OCI-LY7 (cell line): ENCODE measurements at regions not wholly inside any gene's neighbourhood (a gene's known extent, or its start where the extent isn't known, plus 50 kb on each side); places are given as distances from the start of the nearest gene placed in this dataset.

Experiments
- BruUV-seq: library from RNA; stranded (reverse); fragments of 400-500 nt; replicated peaks from 2 replicates; lab custom pipeline; 2021; lab: Mats Ljungman, UMichigan
- CTCF ChIA-PET: fragments of 300-600 bp; sonication (Branson Sonifier 250); formaldehyde crosslinking; loops from one replicate; lab custom pipeline; 2022; ENCODE audit warnings: antibody characterized with exemption; ENCODE audit not compliant: unreplicated experiment; lab: Charles Lee
- POLR2A ChIA-PET: fragments of 300-600 bp; sonication (Branson Sonifier 250); formaldehyde crosslinking; loops from one replicate; lab custom pipeline; 2022; ENCODE audit warnings: antibody characterized with exemption; lab: Charles Lee
- DNase-seq: peaks from one replicate; pipeline ENCODE4 v3.0.0-alpha.2; 2015; ENCODE audit warnings: low spot score
- H2AFZ ChIP-seq: fragments of 200-600 bp; sonication (generic), shearing (Covaris generic); 2 replicates; pipeline ENCODE4 v1.6.1; 2014; ENCODE audit warnings: mild to moderate bottlenecking, antibody characterized with exemption, low read length, moderate library complexity
- H3K27ac ChIP-seq: fragments of 200-600 bp; sonication (generic); 2 replicates; pipeline ENCODE4 v1.5.1; 2014; ENCODE audit warnings: mixed run types, low read depth, mild to moderate bottlenecking, moderate library complexity, low read length, inconsistent platforms; ENCODE audit not compliant: poor library complexity, severe bottlenecking
- H3K36me3 ChIP-seq: fragments of 200-600 bp; sonication (generic); 2 replicates; pipeline ENCODE4 v1.6.1; 2014; ENCODE audit warnings: mild to moderate bottlenecking, antibody characterized with exemption, low read length, moderate library complexity, mixed read lengths; ENCODE audit not compliant: insufficient read depth
- H3K4me1 ChIP-seq: fragments of 200-600 bp; sonication (generic); 2 replicates; pipeline ENCODE4 v1.5.1; 2014; ENCODE audit warnings: mild to moderate bottlenecking, low read length; ENCODE audit not compliant: insufficient read depth, poor library complexity, severe bottlenecking
- H3K4me2 ChIP-seq: fragments of 200-600 bp; sonication (generic); 2 replicates; pipeline ENCODE4 v1.6.1; 2014; ENCODE audit warnings: mild to moderate bottlenecking, low read length
- H3K4me3 ChIP-seq: fragments of 200-600 bp; sonication (generic); 2 replicates; pipeline ENCODE4 v1.5.1; 2014; ENCODE audit warnings: mild to moderate bottlenecking, low read depth, low read length; ENCODE audit not compliant: poor library complexity, severe bottlenecking
- H3K79me2 ChIP-seq: fragments of 200-600 bp; sonication (generic); 2 replicates; pipeline ENCODE4 v1.6.1; 2016; ENCODE audit warnings: low read depth, mild to moderate bottlenecking, low read length, moderate library complexity, mixed read lengths; ENCODE audit not compliant: insufficient read depth
- H3K9me2 ChIP-seq: fragments of 200-600 bp; sonication (generic); 2 replicates; pipeline ENCODE4 v1.6.1; 2016; ENCODE audit warnings: mild to moderate bottlenecking, low read length, mixed read lengths; ENCODE audit not compliant: insufficient read depth
- H3K9me3 ChIP-seq: fragments of 200-600 bp; sonication (generic); 2 replicates; pipeline ENCODE4 v1.6.1; 2014; ENCODE audit warnings: mild to moderate bottlenecking, mixed run types, low read length, mixed read lengths
- H4K20me1 ChIP-seq: fragments of 200-600 bp; sonication (generic); 2 replicates; pipeline ENCODE4 v1.6.1; 2014; ENCODE audit warnings: mild to moderate bottlenecking, antibody characterized with exemption, low read length, moderate library complexity, mixed read lengths; ENCODE audit not compliant: insufficient read depth
- CTCF ChIP-seq: fragments of 200-600 bp; sonication (generic); conservative IDR thresholded peaks from 2 replicates; pipeline ENCODE4 v1.5.1; 2014; ENCODE audit warnings: mild to moderate bottlenecking, antibody characterized with exemption, low read length, moderate library complexity, mixed read lengths
- EZH2phosphoT487 ChIP-seq: fragments of 200-600 bp; sonication (generic); IDR thresholded peaks from 2 replicates; pipeline ENCODE4 v1.6.1; 2018; ENCODE audit warnings: low read depth, borderline replicate concordance, mild to moderate bottlenecking, mixed run types, antibody characterized with exemption, low read length, moderate library complexity, mixed read lengths
- intact Hi-C: fragments of 100-400 bp; cut with micrococcal nuclease; formaldehyde crosslinking; loops from one replicate; pipeline ENCODE4 v1.10.0; 2022; ENCODE audit not compliant: unreplicated experiment

GRCh38 chr10:44177610-44178009 lies 207.3 kb downstream of the CXCL12 start:
- H3K4me3 ChIP-seq = no peak overlapping the region
- H3K79me2 ChIP-seq = no peaks in the 10 kb centered on the region
- H3K36me3 ChIP-seq = no peaks in the 10 kb centered on the region
- H4K20me1 ChIP-seq = no peaks in the 10 kb centered on the region
- no TSS peak for BruUV-seq
- H3K4me2 ChIP-seq = no peak overlapping the region
- no peaks in the 10 kb centered on the region for H3K9me2 ChIP-seq
- no peaks in the 10 kb centered on the region for H3K9me3 ChIP-seq
- no peak for DNase-seq
- ChIA-PET POLR2A (interaction anchor here (0.5 to 0.7 kb wide), 2 partner anchors 10 to 490 kb away, joined by 3 to 4 read pairs; no protein-coding TSS in a partner anchor), CTCF (no interaction called here)
- no peak overlapping the region for H3K27ac ChIP-seq
- TF ChIP-seq CTCF (no peak), EZH2phosphoT487 (no peak)
- intact Hi-C loops = no loop called here
- no peaks in the 10 kb centered on the region for H3K4me1 ChIP-seq
- no peak overlapping the region for H2AFZ ChIP-seq

DNA sequence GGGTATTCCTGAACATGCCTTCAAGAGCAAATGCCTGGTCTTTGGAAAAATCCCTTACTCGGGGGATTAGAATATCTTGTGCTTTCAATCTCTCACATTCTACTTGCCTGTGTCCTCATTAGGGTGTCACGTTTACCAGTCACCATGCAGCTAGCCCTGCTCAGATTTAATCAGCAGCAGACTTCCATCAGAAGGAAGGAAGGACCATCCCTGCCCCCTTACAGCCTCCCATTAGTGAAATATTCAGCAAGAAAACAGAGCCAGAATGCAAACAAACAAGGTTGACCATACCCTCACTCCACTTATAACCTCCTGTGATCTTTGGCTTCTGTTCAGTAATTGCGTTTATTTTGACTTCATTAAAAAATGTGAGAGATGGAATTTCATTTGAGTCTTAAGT lies 208.6 kb downstream of the CXCL12 start:
- Histone ChIP-seq H3K79me2 (no peaks in the 10 kb centered on the region), H3K4me2 (no peak overlapping the region), H3K36me3 (no peaks in the 10 kb centered on the region), H3K9me2 (no peaks in the 10 kb centered on the region), H3K9me3 (no peaks in the 10 kb centered on the region), H3K4me3 (no peak overlapping the region), H3K4me1 (no peaks in the 10 kb centered on the region), H3K27ac (no peak overlapping the region), H4K20me1 (no peaks in the 10 kb centered on the region), H2AFZ (no peak overlapping the region)
- ChIA-PET POLR2A (no interaction called here), CTCF (no interaction called here)
- DNase-seq = no peak
- no TSS peak for BruUV-seq
- intact Hi-C loops = no loop called here
- TF ChIP-seq CTCF (no peak), EZH2phosphoT487 (no peak)

- no peak overlapping the region for H3K4me2 ChIP-seq
- CTCF ChIA-PET = no interaction called here
These were observed 211.3 kb downstream of the CXCL12 start for GRCh38 chr10:44173608-44173894.

More at GRCh38 chr10:44173608-44173894, 211.3 kb downstream of the CXCL12 start:
- H3K79me2 ChIP-seq = no peaks in the 10 kb centered on the region
- H3K4me3 ChIP-seq = no peak overlapping the region
- H2AFZ ChIP-seq = no peak overlapping the region
- DNase-seq = no peak
- H3K4me1 ChIP-seq = no peaks in the 10 kb centered on the region
- no TSS peak for BruUV-seq
- no peaks in the 10 kb centered on the region; the same call in 1 of the 2 replicates for H3K9me2 ChIP-seq
- no peaks in the 10 kb centered on the region for H3K9me3 ChIP-seq
- intact Hi-C loops = no loop called here
- POLR2A ChIA-PET = no interaction called here
- no peaks in the 10 kb centered on the region for H4K20me1 ChIP-seq
- no peak overlapping the region for H3K27ac ChIP-seq
- TF ChIP-seq CTCF (no peak), EZH2phosphoT487 (no peak)
- H3K36me3 ChIP-seq = no peaks in the 10 kb centered on the region
